GM19372 (cell line): ENCODE measurements at regions not wholly inside any gene's neighbourhood (a gene's known extent, or its start where the extent isn't known, plus 50 kb on each side); places are given as distances from the start of the nearest gene placed in this dataset.
"Not testable (repeated sequence)": the region's sequence is repeated elsewhere in the genome, so short reads cannot be mapped to it uniquely, and the experiment has no call there.

ENCODE experiments used
- ATAC-seq: cut with Tn5 transposase; IDR thresholded peaks from one replicate; pipeline ENCODE4 v1.9.1; 2021; ENCODE audit warnings: mild to moderate bottlenecking, low read depth, moderate library complexity; ENCODE audit not compliant: unreplicated experiment

GRCh38 chr12:42756841-42757623, 167.5 kb upstream of the PRICKLE1 start:
- ATAC-seq: no peak

GRCh38 chr12:42750356-42750755, 160.8 kb upstream of the PRICKLE1 start:
- no peak for ATAC-seq

GRCh38 chr12:42749239-42749638, 159.7 kb upstream of the PRICKLE1 start:
- ATAC-seq: no peak

GRCh38 chr12:42744539-42745182, 155.1 kb upstream of the PRICKLE1 start:
- no peak for ATAC-seq

GRCh38 chr12:42742716-42743115, 153.2 kb upstream of the PRICKLE1 start:
- no peak for ATAC-seq

GRCh38 chr12:42741771-42742510, 152.4 kb upstream of the PRICKLE1 start:
- ATAC-seq: no peak

- ATAC-seq: no peak
These were observed 151.5 kb upstream of the PRICKLE1 start for GRCh38 chr12:42741091-42741490.

GRCh38 chr12:42737398-42737797, 147.9 kb upstream of the PRICKLE1 start:
- no peak for ATAC-seq

- no peak for ATAC-seq
These were observed 146.4 kb upstream of the PRICKLE1 start for GRCh38 chr12:42735861-42736361.

- no peak for ATAC-seq
These were observed 144.4 kb upstream of the PRICKLE1 start for GRCh38 chr12:42733911-42734310.

- no peak for ATAC-seq
These were observed 143.4 kb upstream of the PRICKLE1 start for GRCh38 chr12:42732908-42733411.

- no peak for ATAC-seq
These were observed 140.7 kb upstream of the PRICKLE1 start for GRCh38 chr12:42730291-42730690.

GRCh38 chr12:42729535-42729900, 140.0 kb upstream of the PRICKLE1 start:
- ATAC-seq: no peak

- no peak for ATAC-seq
These were observed 139.4 kb upstream of the PRICKLE1 start for GRCh38 chr12:42728770-42729534.

GRCh38 chr12:42728287-42728686, 138.7 kb upstream of the PRICKLE1 start:
- ATAC-seq: no peak

GRCh38 chr12:42725809-42726208, 136.3 kb upstream of the PRICKLE1 start:
- no peak for ATAC-seq

GRCh38 chr12:42716491-42716891, 126.9 kb upstream of the PRICKLE1 start:
- ATAC-seq: no peak

GRCh38 chr12:42713566-42713965, 124.0 kb upstream of the PRICKLE1 start:
- ATAC-seq: not testable (repeated sequence)

- not testable (repeated sequence) for ATAC-seq
These were observed 118.8 kb upstream of the PRICKLE1 start for GRCh38 chr12:42708374-42708773.
